GM12864 (cell line): ENCODE measurements at regions not wholly inside any gene's neighbourhood (a gene's known extent, or its start where the extent isn't known, plus 50 kb on each side); places are given as distances from the start of the nearest gene placed in this dataset.

Experiments
- DNase-seq: peaks from one replicate; pipeline ENCODE4 v3.0.0-alpha.2; 2011; ENCODE audit warnings: low read depth
- H3K4me3 ChIP-seq: 2 replicates; pipeline ENCODE4 v1.5.1; 2011; ENCODE audit warnings: mild to moderate bottlenecking, low read depth, low read length, control low read depth
- CTCF ChIP-seq: IDR thresholded peaks from 2 replicates; pipeline ENCODE4 v1.5.1; 2011; ENCODE audit warnings: low read depth, mild to moderate bottlenecking, moderate library complexity, low read length, control low read depth, inconsistent platforms; ENCODE audit errors: missing control alignments

GRCh38 chr5:1973391-1974013 lies 90.8 kb upstream of the IRX4 start:
- DNase-seq = no peak
- H3K4me3 ChIP-seq = no peak overlapping the region
- TF ChIP-seq CTCF = no peak

GRCh38 chr5:1971944-1972343 lies 89.2 kb upstream of the IRX4 start:
- H3K4me3 ChIP-seq = no peak overlapping the region
- no peak for DNase-seq
- no peak for TF ChIP-seq CTCF

GRCh38 chr5:1967736-1968135 lies 85.0 kb upstream of the IRX4 start:
- no peak for TF ChIP-seq CTCF
- no peak overlapping the region for H3K4me3 ChIP-seq
- DNase-seq = no peak

DNA sequence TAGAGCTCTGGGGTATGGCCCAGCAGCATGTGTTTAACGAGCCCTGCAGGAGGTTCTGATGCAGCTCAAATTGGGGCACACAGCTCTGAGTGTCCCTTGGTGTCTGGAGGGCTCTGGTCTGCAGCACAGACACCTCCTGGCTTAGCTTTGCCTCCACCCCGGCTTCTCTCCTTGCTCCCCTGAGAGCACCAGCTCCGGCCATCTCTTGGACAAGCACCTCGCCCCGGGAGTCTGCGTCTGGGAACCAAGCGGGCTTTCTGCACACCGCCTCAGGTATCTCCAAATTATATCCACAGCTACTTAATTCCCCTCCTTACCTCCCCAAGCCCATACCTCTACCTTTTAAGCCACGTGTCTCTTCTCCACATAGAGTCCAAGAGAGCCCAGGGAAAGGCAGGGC lies 83.7 kb upstream of the IRX4 start:
- no peak overlapping the region for H3K4me3 ChIP-seq
- TF ChIP-seq CTCF = no peak

DNA sequence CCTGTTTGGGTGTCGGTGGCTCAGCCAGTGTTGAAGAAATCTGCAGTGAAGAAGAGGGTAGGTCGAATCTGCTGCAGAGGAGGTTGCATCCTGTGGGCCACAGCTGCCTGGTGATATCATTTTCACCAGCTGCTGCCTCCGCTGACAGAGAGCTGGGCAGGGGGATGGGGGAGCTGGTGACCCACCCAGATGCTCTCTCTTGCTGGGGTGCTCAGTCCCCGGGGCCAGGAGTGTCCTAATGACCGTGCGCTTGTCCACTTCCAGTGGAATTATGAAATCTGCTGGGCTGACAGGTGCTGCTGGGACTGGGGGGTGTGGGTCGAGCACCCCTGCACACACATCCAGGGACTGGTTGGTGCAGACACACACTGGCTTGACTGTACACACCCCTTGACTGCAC lies 83.2 kb upstream of the IRX4 start:
- H3K4me3 ChIP-seq = no peak overlapping the region
- TF ChIP-seq CTCF = no peak
- DNase-seq = no peak

More for the DNA sequence above, 83.7 kb upstream of the IRX4 start:
- no peak for DNase-seq

- no peak overlapping the region for H3K4me3 ChIP-seq
- TF ChIP-seq CTCF = no peak
- no peak for DNase-seq
Measured at GRCh38 chr5:1963941-1964451, 81.3 kb upstream of the IRX4 start.

DNA sequence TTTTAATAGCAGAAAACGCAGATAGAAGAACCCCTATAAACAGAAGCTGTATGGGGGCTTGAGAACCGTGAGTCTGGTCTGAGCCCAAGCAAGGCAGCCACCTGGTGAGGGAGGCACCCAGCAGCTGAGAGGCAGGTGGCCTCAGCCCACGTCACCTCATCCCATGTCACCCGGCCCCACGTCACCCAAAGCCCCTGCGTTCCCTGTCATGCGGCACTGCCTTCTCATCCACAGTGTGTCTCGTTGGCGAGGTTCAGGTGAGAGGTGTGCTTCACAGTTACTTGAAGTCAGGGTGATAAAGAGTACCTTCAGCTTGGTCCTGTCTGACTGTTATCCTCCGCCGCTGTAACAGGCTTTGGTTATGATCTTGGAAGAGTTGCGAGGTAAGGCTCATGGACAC lies 80.6 kb upstream of the IRX4 start:
- no peak overlapping the region for H3K4me3 ChIP-seq
- DNase-seq = no peak
- no peak for TF ChIP-seq CTCF
